COLO829 (cell line): ENCODE measurements at regions not wholly inside any gene's neighbourhood (a gene's known extent, or its start where the extent isn't known, plus 50 kb on each side); places are given as distances from the start of the nearest gene placed in this dataset.

ENCODE experiments used
- DNase-seq: peaks from one replicate; pipeline ENCODE4 v3.0.0; 2012; ENCODE audit warnings: low spot score

DNA sequence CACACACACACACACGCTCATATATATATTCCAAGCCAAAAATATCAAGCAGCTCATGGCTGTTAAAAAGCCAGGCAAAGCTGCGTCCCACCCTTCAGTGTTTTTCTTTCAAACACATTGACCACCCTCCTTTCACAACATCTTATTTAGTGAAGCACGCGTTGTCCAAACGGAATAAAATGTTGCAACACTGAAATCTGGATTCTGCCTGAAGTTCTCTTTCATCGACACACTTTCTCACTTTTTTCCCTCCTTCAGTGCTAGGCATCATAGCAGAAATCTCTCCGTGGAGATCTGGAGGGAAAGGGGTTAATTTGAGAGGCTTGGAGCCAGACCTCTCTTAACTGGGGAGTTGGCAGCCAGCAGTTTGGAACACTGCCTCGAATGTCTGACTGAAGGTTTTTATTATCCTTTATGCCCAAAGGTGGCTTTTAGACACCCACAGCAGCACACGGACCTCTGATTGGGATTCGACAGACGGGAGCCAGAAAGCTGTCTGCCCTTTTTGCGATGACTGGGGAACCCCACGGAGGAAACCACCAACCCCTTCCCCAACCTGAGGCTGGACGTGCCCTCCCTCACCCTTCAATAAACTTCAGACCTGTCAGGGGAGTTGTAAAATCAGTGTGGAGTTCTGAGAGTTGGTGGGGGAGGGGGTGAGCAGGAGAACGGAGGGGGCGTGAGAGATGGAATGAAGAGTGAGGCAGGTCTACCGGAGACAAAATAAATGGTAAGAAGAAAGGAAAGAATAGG, 833.6 kb upstream of the SOX9 start:
- no peak for DNase-seq

DNA sequence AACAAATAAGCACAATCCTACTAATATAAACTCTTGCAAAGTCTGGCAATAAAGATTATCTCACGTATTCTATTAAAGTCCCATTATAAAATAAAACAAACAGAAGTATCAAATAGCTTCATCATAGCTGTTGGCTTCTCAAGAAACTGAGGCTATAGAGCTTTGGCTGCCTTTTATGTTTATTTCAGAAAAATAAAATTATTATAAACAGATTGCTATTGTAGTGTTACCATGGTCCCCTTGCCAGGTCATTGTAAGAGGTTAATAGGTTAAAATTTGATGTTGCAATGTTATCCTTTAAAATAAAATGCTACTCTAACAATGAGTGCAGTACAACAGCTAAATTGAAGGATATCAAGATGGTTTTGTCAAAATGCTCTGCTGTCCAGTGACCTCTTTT, 828.8 kb upstream of the SOX9 start:
- DNase-seq, result no peak

DNA sequence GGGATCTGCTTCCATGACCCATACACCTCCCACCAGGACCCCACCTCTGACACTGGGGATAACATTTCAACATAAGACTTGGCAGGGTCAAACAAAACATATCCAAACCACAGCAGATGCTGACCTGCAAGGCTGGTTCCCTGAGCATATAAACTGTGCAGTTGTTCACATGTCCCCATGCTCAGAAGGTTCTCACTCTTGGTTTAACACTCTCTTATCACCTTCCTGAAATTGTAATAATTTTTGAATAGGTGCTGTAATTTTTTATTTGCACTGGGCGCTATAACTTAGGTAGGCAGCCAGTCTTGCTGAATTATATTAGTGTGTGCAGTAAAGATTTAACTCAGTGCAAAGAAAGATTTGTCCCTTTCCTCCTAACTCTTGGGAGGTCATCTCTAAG, 824.8 kb upstream of the SOX9 start:
- DNase-seq, result no peak

DNA sequence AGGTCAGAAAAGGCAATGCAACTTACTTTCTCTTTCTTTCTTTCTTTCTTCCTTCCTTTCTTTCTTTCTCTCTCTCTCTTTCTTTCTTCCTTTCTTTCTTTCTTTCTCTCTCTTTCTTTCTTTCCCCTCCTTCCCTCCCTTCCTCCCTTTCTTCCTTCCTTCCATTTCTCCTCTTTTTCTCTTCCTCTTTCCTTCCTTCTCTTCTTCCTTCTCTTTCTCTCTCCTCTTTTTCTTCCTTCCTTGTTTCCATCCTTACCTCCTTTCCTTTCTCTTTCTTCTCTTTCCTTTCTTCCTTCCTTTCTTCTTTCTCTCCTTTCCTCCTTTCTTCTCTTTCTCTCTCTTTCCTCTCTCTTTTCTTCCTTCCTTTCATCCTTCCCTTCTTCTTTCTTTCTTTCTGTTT, 819.8 kb upstream of the SOX9 start:
- DNase-seq, result no peak

DNA sequence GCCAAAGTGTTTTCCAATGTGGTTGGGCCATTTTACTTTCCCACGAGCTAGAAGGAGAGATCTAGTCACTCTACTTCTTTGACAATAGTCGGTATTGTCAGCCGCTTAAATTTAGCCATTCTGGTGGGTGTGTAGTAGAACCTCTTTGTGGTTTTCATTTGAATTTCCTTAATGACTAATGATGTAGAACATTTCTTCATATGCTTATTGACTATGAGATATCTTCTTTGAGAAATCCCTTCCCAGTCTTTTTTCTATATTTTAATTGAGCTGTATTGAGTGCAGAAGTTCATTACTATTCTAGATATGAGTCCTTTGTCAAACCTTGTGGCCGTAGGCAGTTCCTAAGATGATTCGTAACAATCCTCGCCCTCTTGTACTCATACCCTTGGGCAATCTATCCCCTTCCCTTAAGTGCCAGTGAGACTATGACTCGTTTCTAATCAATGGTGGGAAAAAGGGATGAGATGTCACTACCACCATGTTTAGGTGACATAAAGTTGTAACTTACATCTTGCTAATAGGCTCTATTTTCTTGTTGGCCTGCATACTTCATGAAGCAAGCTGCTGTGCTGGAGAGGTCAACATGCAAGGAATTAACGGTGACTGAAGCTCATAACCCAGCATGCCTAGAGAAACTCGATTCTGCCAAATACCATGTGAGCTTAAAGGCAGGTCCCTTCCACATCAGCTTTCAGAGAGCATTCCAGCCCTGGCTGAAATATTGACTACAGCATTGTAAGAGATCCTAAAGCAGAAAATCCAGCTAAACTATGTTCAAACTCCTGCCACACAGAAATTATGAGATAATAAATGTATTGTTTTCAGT, 817.9 kb upstream of the SOX9 start:
- no peak for DNase-seq

DNA sequence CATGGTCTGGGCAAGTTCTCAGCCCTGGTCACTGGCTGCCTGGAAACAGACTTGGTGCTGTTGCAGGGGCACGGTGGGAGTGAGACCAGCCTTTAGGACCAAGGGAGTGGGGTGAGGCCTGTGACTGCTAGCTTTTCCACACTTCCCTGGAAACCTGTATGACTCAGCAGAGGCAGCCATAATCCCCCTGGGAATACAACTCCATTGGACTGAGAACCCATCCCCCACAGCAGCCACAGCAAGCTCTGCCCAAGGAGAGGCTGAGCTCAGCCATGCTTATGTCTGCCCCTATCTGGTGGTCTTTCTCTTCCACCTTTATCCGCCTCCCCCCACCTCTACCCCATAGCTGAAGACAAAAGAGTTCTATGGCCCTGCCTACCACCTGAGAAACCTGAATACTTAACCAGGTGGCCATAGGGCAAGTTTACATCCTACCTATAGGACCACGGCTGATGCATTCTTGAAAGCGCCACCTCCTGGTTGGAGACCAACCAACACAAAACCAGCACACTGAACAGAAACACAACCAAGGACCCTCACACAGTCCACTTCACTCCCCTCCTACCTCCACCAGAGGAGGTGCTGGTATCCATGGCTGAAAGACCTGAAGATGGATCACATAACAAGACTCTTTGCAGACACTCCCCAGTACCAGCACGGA, 816.2 kb upstream of the SOX9 start:
- DNase-seq, result no peak

DNA sequence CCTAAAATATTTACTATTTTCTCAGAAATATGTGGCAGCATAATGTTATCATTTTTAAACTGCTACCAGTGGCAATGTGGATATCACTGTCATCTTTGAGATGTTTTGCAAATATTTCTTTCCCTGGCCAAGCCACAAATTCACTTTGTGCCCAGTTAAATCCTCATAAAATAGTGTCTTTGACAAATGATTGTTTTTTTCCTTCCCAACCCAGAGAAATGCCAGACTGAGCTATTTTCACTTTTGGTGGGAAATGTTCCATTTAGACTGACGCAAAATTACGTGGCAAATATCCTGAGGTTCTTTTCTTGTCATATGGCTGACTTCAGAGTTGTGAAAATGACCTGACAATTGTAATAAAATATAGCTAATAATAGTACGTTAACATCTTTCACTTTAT, 807.0 kb upstream of the SOX9 start:
- no peak for DNase-seq

DNA sequence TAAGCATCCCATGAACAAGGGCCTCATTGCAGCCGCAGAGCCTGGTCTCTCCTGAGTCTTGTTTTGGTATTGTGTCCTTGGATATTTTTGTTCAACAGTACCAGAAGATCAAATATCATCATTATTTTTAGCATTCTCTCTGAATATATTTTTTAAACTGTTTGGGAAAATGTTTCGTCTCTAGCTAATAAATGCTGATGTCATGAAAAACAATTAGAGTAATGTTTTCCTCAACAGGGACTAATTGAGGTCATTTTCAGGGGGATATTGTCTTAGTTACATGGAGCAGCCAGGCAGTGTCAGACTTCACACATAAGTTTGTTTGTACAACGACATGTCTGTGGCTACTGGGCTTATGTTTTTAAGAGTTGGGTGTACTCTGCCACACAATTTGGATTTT, 805.3 kb upstream of the SOX9 start:
- no peak for DNase-seq

DNA sequence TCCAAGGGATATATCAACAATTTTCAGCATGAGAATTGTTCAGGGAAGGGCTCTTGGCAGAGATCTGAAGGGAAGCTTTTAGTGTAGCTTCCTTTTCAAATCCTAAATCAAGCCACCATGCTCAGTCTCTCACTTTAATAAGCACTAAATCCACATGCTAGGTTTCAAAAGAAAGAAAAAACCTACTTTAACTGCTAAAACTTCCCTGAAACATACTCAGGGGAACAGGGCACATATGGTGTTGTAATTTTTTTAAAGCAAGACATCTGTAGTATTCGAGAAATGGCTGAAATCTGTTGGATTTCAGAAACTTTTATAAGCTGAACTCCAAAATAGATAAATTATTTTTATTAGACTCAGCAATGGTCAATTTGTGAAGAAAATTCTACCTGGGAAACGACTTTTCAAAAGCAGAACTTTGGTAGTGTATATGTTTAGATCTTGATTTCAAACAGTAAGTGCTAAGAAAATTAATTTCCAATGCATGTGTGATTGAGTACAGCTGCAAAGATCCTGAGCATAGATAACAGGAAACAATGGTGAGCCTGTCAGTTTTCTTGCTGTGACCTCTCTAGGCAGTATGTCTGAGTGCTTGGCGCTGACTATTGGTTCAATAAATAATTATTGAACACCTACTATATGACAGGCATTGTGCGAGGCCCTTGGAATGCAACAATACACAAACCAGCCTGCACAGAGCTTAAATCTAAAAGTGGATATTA, 804.5 kb upstream of the SOX9 start:
- DNase-seq, result no peak

DNA sequence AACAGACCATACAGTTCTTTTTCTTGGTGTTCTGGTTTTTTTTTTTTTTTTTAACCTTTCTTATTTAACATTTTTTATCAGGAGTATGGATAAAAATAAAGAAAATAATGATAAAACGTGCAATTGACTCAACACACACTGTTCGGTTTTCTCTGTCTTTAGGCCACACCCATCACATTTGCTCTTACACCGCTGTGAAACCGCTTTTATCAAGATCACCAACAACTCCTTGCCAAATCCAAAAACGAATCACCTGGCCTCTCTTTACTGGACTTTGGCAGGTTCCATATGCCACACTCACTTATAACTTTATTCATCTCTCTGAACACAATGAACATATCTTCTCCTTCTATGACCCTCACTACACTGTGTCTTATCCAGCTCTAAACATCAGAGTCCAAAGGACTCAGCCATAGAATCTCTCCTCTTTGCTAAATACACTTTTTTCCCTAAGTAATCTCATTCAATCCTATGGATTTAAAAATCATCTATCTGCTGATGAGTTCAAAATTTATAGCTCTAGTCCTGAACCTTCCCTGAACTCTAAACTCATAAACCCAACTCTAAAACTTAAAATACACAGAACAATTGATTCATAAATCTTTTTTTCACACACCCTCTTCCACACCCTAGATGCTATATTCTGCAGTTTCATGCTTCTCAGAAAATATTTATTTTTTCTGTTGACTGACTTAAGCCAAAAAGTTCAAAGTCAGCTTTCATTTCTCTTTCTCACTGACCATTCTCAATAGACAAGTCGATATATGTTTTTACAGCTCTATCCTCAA, 800.6 kb upstream of the SOX9 start:
- no peak for DNase-seq

DNA sequence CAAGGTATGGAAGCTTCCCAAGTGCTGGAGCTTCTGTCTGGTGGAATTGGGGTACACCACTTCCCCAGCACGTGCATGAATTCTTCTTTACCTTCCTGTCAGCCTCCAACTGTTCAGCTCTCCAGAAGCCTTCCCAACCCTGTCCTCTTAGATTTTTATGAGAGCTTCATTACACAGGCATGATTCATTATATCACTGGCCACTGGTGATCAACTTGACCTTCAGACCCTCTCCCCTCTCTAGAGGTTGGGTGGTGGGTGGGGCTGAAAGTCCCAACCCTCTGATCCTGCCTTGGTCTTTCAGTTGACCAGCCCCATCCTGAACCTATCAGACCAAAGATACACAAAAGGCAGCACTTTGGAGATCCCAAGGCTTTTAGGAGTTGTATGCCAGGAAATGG, 795.7 kb upstream of the SOX9 start:
- no peak for DNase-seq

DNA sequence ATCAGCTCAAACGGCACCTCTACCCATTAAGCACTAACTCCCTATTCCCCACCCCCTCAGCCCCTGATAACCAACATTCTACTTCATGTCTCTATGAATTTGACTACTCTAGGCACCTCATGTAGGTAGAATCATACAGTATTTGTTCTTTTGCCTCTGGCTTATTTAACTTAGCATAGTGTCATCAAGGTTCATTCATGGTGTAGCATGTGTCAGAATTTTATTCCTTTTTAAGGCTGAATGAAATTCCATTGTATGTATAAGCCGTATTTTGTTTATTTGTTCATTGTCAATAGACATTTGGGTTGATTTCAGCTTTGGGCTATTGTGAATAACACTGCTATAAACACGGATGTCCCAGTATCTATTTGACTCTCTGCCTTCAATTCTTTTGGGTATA, 794.9 kb upstream of the SOX9 start:
- DNase-seq, result no peak

DNA sequence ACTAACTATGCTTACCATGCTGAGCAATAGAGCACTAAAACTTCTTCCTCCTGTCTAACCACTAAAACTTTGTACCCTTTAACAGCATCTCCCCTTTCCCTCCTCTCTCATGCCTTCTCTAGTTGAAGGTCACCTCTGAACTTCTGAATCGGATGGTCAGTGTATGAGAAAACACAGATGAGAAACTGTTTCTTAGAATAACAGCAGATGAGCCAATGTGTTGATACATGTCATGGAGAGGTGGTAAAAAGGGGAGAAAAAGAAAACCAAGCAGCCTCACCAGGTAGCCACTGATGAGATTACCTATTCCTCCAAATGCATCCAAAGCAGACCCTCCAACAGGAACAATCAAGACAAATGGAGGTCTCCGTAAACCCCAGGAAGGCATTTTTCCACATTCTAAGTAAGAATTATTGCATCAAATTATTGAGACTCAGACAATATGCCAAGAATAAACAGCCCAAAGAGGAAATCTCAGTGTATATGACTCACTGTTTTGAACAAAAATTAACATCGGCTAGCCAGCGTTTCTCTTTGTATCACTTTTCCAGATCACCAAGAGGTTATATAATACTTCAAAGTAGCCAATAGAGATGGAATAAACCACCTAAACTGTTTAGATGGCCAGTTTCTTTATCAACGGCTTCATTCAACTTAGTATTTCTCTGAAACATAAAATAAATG, 793.3 kb upstream of the SOX9 start:
- no peak for DNase-seq

DNA sequence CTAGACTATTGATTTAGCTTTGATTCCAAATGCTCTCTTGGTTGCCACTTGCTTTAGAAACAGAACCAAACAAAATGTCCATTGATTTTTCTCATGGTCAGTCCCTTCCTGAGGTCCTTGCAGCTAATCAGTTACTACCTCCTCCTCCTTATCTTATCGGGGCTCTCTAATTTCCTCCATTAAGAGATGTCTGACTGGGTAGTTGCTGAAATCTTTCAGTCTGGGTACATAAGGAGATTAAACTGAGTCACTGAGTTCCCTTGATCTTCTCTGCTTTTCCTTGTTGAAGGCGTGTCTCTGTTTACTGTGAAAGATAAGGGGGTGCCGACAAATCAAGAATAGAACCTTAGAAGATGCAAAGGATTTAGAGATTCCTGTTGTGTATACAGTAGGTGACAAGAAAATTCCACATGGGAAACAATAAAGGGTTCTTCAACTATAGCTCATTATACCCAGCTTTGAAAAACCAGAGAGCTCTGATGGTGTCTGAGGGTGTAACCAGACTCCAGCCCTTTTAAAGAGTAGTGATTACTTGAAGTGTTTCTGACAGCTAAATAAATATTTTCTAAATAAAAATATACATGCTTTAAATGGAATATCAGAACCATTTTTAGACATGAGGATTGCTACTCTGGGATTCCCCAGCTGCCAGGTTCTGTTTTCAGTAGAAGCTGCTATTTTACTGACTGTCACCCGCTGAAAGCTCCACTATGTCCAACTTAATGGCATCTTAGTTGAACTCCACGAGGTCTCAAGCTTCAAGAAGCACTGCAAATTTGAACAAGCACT, 791.3 kb upstream of the SOX9 start:
- DNase-seq, result no peak

DNA sequence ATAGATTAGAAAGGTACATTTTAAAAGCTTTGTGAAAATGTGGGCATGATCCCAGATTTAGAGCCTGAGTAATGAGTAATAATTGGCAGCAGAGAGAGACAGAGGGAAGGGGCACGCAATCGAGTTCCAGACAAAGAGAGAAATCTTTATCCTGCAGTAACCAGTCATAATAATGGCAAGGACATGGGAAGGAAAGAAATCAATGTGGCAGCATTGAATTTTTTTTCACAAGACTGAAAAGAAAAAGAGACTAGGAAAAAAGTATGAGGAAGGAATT, 790.8 kb upstream of the SOX9 start:
- no peak for DNase-seq

DNA sequence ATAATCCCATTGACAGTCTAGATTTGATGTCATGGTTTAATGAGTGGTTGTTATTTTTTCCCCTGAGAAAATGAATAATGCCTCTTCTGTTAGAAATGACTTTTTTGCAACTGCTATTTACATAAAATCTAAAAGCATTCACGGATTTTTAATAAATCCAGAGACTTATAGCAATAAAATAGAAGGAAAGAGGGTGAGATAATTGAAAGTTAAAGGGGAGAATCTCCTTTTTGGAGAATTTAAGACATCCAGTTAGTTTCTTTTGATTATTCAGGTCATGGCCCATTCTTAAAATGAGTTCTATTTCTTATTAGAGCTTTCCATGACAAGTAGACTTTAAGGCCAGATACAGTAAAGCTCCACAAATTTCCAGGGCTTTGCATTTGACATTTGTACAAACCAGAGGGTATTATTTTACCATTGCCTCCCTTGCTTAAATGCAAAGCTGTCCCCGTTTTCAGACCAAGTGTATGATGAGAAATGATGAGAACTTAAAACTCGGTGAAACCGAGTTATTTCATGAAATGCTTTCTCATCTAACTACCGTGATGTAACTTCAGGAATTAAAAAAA, 789.0 kb upstream of the SOX9 start:
- DNase-seq, result peak; percentile 6

DNA sequence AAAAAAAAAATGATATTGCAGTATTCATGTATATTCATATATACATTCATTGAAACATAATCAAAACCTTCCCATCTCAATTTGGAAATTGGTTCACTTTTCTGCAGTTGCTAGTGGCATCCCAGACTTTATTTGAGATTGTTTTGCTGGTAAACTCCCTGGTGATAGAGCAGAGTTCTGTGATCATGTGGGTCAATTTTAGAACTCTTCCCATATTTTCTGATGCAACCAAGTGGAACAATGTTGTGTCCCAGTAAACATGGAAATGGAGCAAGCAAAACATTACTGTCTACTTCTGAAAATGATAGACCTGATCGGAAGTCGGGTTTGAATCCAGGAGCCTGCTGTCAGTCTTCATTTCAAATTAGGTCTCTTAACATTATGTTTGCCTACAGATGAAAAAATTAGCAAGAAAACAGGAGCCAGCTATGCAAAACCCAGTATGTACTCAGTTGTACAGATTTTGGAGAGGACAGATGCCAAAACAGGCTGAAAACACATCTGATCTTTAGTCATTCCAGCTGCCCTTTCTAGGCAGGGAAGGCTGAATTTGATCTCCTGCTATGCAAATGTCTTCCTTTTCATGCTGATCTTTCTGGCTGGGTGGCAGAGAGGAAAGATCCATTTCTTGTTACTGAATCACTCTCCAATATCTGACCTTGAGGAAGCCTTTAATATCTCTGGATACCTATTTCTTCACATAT, 786.6 kb upstream of the SOX9 start:
- DNase-seq, result no peak

DNA sequence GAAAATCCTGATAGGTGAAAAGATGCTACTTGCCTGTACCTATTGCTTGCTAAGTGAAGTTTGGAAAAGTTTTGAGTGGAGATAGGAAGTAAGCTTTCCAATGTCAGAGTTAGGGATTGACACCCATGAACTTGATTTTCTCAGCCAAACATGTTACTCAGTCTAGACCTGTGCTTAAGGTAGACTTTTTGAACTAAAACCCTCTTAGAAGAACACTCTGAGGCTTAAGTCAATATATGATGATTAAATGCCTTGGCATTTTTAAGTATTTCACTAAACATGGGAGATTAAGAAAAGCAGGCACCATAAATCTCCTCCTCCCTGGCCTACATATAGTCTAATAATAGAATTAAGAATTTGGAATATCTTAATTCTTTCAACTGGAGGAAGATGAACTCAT, 785.6 kb upstream of the SOX9 start:
- DNase-seq, result no peak

DNA sequence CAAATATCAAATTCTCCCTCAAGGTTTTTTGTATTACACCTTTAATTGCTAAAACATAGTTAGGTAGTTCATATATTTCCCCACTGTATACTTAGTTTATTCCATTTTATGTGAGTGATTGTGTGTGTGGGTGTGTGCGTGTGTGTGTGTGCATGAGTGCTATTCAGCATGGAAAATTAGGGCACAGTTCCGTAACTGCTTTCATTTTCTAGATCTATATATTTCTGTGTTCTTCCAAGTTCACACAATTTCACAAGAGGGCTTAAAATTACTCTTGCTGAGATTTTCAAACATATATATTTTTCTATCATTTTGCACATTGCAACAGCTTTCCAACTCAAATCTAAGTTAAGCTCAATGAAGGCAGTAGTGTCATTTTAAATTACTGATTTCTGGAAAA, 782.9 kb upstream of the SOX9 start:
- no peak for DNase-seq

DNA sequence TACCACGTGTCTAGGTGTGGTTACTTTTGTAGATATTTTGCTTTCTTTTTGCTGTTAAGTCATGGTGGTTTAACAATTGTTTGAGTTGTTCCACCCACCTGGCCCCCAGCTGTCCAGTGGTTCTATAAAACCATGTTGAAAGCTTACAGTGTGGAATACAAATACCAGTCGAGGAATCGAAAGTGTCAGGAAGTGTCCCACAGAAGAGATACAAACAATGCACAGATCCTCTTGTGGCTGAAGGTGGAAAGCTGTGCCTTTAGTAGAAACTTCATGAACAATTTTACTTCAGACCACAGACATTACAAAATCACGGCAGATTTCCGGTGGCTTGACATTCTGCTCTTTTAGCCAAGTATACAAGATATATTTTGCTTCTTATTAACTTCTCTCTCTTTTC, 782.4 kb upstream of the SOX9 start:
- peak; percentile 4 for DNase-seq
